Small intestine (tissue), 7 donors: ENCODE measurements at regions not wholly inside any gene's neighbourhood (a gene's known extent, or its start where the extent isn't known, plus 50 kb on each side); places are given as distances from the start of the nearest gene placed in this dataset.
A peak's percentile ranks its signal among the peaks of the same experiment; 100 is the strongest.

Source experiments
- DNase-seq, 2 donors: peaks; one replicate each; pipeline versions ENCODE4 v3.0.0 to v3.0.0-alpha.2; 2013
- FAIRE-seq: peaks from 2 replicates; lab custom pipeline; 2012; peaks lifted over from hg19 to GRCh38; lab: Jason Lieb, UNC
- H3K27ac ChIP-seq, 3 donors: one replicate each; pipeline ENCODE4 v1.5.1; 2013; ENCODE audit warnings: low read length in 2 of 3, mild to moderate bottlenecking in 2 of 3, control low read depth in 1 of 3, inconsistent platforms in 1 of 3, low read depth in 1 of 3, moderate library complexity in 1 of 3
- H3K27me3 ChIP-seq, 3 donors: one replicate each; pipeline ENCODE4 v1.6.1; 2013; ENCODE audit warnings: low read length in 3 of 3, inconsistent platforms in 1 of 3; ENCODE audit not compliant: control insufficient read depth in 3 of 3, insufficient read depth in 3 of 3
- H3K36me3 ChIP-seq, 3 donors: one replicate each; pipeline ENCODE4 v1.6.1; 2013; ENCODE audit warnings: low read length in 3 of 3, inconsistent platforms in 1 of 3, low read depth in 1 of 3, mild to moderate bottlenecking in 1 of 3, moderate library complexity in 1 of 3; ENCODE audit not compliant: control insufficient read depth in 3 of 3, insufficient read depth in 2 of 3
- H3K4me1 ChIP-seq, 3 donors: one replicate each; pipeline ENCODE4 v1.6.1; 2013; ENCODE audit warnings: low read length in 2 of 3, inconsistent platforms in 1 of 3, low read depth in 1 of 3, mild to moderate bottlenecking in 1 of 3, moderate library complexity in 1 of 3; ENCODE audit not compliant: control insufficient read depth in 3 of 3, insufficient read depth in 2 of 3
- H3K4me3 ChIP-seq, 3 donors: one replicate each; pipeline ENCODE4 v1.5.1; 2013; ENCODE audit warnings: low read length in 3 of 3, control low read depth in 1 of 3, inconsistent platforms in 1 of 3, low read depth in 1 of 3, mild to moderate bottlenecking in 1 of 3, moderate library complexity in 1 of 3
- H3K9me3 ChIP-seq, 2 donors: one replicate each; pipeline ENCODE4 v1.6.1; 2013; ENCODE audit warnings: low read depth in 1 of 2, low read length in 1 of 2; ENCODE audit not compliant: control insufficient read depth in 2 of 2, insufficient read depth in 1 of 2
- WGBS, 3 donors: extraction: QIAGEN DNeasy Blood & Tissue Kit; methylation state at CpG; one replicate each; pipeline ENCODE4 v1.1.7; 2013; 5-methylcytosine and 5-hydroxymethylcytosine counted together
- donor health status: healthy with polysubstance abuse.
- donor health status: control.
- donor health status: control.
- donor health status: Bipolar disorder and iron deficiency.
- donor health status: healthy.

DNA sequence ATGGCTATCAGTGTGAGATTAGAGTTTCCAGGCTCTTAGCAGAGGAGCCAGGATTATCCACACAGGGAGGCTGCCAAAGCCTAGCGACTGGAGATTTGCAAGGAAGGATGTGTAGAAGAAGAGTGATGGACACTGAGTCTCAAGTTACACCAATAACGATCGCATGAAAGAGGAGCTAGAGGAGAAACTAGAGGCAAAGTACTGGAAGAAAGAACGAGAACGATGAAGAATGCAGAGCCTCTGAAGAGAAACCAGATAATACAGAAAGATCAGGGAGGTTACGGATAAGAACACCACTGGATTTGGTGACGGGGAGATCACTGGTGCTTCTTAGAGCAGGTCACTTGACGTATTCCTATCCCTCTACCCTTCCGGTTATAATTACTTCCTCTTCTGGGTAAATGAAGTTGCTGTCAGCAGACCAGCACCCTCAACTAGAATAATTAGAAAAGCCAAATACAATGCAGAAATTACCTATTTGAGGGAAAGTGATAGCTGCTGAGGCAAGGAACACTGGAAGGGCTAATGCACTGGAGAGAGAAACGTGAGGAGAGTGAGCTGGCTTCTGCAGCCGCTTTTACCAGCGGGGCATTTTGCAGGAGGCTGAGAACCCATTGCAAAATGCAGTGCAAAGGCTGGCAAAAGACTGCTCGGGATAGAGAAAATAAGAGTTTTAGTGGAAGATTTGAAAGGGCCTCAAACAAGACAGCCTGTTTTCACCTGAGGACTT lies 93.1 kb upstream of the HIF1A start:
- Histone ChIP-seq H3K4me1 (peaks cover 0 to 4% (median 0%) of the 10 kb centered on the region in 3 donors), H3K9me3 (no peaks in the 10 kb centered on the region), H3K4me3 (peak overlapping the region in 1 of 3 donors; percentile 2), H3K36me3 (no peaks in the 10 kb centered on the region), H3K27me3 (no peaks in the 10 kb centered on the region), H3K27ac (peak overlapping the region in 2 of 3 donors; percentile 56 to 69)
- FAIRE-seq, result no peak
- WGBS, 3 donors, result 14 to 52% (median 31%) methylated on average over 13 of the region's 13 CpGs
- peak; percentile 32 to 41 for DNase-seq

DNA sequence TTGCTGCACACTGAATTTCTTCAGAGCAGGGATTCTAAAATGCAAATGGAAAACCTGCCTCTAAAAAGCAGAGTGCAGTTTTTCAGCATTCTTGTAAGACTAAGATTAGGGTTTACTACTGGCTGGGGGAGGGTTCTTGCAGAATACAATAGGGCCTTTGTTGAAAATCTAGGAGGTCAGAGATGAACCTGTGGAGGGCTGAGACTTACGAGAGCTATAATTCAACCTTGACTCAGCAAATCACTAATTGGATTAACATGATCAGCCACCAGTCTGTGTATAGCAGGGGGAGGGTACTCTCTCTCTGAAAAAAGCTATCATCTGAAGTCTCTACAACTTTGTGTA lies 92.6 kb upstream of the HIF1A start:
- peak overlapping the region in 1 of 3 donors; percentile 2 for H3K4me3 ChIP-seq
- no peaks in the 10 kb centered on the region for H3K36me3 ChIP-seq
- FAIRE-seq (no peak), DNase-seq (peak; percentile 62 to 63)
- peaks cover 0 to 5% (median 0%) of the 10 kb centered on the region in 3 donors for H3K4me1 ChIP-seq
- H3K27me3 ChIP-seq, result no peaks in the 10 kb centered on the region
- no peaks in the 10 kb centered on the region for H3K9me3 ChIP-seq
- WGBS, 3 donors, result 22 to 69% (median 39%) methylated on average over 1 of the region's 1 CpG
- H3K27ac ChIP-seq, result peak overlapping the region in 2 of 3 donors; percentile 56 to 69

DNA sequence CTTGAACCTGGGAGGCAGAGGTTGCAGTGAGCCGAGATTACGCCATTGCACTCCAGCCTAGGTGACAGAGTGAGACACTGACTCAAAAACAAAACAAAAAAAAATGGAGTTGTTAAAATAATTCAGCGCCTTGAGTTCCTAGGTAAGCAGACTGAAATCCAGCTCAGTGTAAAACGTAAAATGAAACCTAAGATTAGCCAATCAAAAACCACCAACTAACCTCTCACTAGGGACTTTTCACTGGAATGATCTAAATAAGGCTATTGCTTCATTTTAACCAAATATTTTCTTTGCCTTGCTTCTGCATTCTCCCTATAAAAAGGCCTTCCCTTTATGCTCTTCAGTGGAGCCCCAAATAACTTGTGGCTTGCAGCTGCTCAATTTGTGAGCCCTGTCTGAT lies 91.6 kb upstream of the HIF1A start:
- Histone ChIP-seq H3K36me3 (no peaks in the 10 kb centered on the region), H3K4me1 (peaks cover 0 to 13% (median 3%) of the 10 kb centered on the region in 3 donors), H3K27me3 (no peaks in the 10 kb centered on the region), H3K27ac (no peak overlapping the region), H3K4me3 (no peak overlapping the region), H3K9me3 (no peaks in the 10 kb centered on the region)
- WGBS, 3 donors, result 82 to 90% (median 87%) methylated on average over 4 of the region's 4 CpGs
- DNase-seq (no peak), FAIRE-seq (no peak)

DNA sequence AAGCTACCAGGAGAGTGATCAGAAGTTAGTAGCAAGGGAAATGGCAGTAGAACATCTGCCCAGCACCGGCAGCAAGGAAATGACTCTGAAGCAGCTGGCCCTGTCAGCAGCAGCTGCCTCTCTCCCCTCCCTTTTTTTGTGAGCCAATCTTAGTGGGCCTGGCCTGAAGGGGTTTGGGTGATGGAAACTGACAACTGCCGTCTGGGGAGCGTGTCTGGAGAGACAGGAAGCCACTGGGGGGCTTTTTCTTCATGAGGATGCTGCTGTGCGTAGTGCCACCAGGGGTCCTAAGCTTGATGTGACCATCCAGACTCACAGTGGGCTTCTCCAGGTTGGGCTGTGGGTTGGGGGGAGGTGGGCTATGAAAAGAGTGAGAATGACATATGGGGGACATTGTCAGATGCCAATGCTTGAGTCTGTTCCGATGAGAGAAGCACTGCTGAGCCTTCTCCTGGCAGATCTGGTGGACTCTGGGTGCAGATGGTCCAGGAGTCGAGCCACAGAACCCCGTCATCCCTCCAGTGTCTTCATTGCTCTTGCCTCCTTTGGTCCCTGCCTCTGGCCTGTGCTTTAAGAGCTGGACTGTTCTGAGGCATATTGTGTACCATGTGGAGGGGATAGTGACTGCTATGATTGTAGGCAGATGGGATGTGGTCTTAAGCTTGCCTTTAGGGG lies 87.6 kb upstream of the HIF1A start:
- WGBS, 3 donors, result 72 to 83% (median 74%) methylated on average over 7 of the region's 7 CpGs
- no peak overlapping the region for H3K27ac ChIP-seq

DNA sequence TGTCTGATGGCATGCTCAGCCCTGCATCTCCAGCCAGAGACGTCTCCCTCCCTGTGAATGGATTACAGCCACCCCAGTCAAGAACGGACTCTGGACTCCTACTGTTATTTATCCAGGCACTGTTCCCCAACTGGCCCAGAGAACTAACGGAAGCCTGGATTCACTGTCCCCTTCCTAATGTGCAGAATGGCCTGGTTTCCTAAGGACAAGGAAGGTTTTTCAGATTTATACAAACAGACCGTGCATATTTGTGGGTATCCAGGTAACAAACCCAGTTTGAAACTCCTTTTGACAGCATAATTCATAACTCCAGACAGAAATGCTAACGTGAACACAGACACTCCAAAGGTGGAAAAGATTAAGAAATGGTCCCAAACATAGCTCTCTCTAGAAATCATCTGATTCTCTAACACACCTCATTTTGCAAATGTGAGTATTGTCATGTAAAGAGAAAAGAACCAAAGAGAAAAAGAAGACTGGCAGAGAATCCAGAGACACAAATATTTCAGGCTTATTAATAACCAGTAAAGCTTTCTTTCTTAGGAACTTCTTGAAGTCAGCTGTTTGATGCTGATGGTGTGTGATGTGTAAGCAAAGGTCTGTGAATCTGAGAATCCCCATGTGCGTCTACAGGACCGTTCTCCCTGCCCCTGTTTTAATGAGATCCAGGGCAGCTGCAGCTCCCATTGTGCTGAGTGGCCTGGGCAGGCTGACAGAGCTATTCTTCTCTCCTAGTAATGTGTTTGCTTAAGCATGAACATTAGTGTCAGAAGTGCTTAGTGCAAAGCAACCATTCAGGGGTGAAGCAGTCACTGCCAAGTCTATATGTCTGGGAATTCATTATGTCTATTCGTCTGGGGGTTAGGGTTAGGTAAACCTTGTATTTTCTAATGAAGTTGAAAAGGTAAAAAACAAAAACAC lies 86.8 kb upstream of the HIF1A start:
- DNase-seq, result peak in 1 of 2 donors; percentile 36
- Histone ChIP-seq H3K4me3 (no peak overlapping the region), H3K4me1 (peaks cover 0 to 11% (median 9%) of the 10 kb centered on the region in 3 donors), H3K9me3 (no peaks in the 10 kb centered on the region), H3K27me3 (no peaks in the 10 kb centered on the region), H3K27ac (no peak overlapping the region), H3K36me3 (no peaks in the 10 kb centered on the region)
- WGBS, 3 donors, result 19 to 45% (median 43%) methylated on average over 8 of the region's 8 CpGs
- no peak for FAIRE-seq

More for the DNA sequence above, 87.6 kb upstream of the HIF1A start:
- DNase-seq (no peak), FAIRE-seq (no peak)
- H3K4me1 ChIP-seq, result peaks cover 0 to 13% (median 11%) of the 10 kb centered on the region in 3 donors
- no peaks in the 10 kb centered on the region for H3K36me3 ChIP-seq
- no peaks in the 10 kb centered on the region for H3K9me3 ChIP-seq
- no peak overlapping the region for H3K4me3 ChIP-seq
- H3K27me3 ChIP-seq, result no peaks in the 10 kb centered on the region

DNA sequence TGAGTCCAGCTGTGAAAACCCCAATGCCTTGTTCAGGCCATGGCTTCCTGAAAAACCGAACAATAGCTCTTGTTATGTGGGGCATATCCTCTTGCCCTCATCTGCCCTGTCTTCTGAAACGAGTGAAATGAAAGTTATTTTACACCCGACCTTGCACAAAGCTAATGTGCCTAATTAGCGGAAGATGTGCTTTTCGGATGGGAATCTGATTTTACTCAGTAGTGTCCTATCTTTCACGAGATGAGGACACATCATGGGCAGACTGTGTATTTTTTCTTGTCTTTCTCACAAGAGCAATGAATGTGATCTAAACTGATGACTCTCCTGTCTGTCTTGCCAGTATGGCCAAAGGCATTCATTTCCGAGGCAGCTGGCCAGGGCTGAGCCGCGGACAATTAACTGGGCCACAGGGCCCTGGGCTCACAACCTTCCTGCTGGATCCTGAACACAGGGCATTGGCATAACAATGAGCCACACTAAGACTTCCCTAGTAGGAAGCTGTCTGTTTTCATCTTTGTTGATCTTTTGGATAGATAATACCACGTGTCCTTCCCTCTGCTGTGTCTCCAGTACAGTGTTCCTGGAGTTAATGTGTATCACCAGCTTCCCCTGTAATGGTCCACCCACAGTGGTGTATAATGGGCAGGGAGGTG lies 86.0 kb upstream of the HIF1A start:
- no peak for FAIRE-seq
- H3K4me1 ChIP-seq, result peaks cover 0 to 11% (median 9%) of the 10 kb centered on the region in 3 donors

DNA sequence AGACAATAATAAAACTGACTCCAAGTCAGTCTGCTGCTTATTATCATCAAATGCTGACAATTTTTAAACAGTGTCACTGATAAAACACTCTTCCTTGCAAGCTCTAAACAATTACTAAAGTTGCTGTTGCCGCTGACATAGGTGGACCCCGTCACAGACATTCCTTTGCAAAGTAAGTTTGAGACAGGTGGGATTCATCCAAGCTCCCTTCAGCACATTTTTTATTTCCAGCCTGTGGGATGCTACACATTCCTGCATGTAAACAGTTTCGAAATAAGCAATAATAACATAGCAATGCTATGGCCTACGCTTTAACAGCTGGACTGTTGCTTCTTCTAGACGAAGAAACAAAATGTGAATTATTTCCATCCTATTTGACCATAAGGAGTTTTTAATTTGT lies 85.4 kb upstream of the HIF1A start:
- H3K9me3 ChIP-seq, result no peaks in the 10 kb centered on the region
- no peak for DNase-seq
- 72 to 93% (median 92%) methylated on average over 5 of the region's 5 CpGs for WGBS, 3 donors
- H3K4me3 ChIP-seq, result no peak overlapping the region
- no peak overlapping the region for H3K27ac ChIP-seq
- peaks cover 0 to 11% (median 9%) of the 10 kb centered on the region in 3 donors for H3K4me1 ChIP-seq
- no peaks in the 10 kb centered on the region for H3K36me3 ChIP-seq
- no peak for FAIRE-seq
- no peaks in the 10 kb centered on the region for H3K27me3 ChIP-seq

More for the DNA sequence above, 86.0 kb upstream of the HIF1A start:
- Histone ChIP-seq H3K36me3 (no peaks in the 10 kb centered on the region), H3K4me3 (no peak overlapping the region), H3K27ac (peak overlapping the region in 1 of 3 donors; percentile 57), H3K9me3 (no peaks in the 10 kb centered on the region), H3K27me3 (no peaks in the 10 kb centered on the region)
- 65 to 76% (median 71%) methylated on average over 10 of the region's 10 CpGs for WGBS, 3 donors
- no peak for DNase-seq
